Stimulated activated CD8-positive, alpha-beta memory T cell treated with anti-CD3 and anti-CD28 coated beads, Interleukin-12 subunit alpha, Interleukin-12 subunit beta, amount 100 ng/mL, for 24 hours (primary cell): ENCODE measurements at regions not wholly inside any gene's neighbourhood (a gene's known extent, or its start where the extent isn't known, plus 50 kb on each side); places are given as distances from the start of the nearest gene placed in this dataset.

Experiments used
- DNase-seq: peaks from one replicate; pipeline ENCODE4 v3.0.0-alpha.2; 2020; ENCODE audit errors: extremely low read depth

DNA sequence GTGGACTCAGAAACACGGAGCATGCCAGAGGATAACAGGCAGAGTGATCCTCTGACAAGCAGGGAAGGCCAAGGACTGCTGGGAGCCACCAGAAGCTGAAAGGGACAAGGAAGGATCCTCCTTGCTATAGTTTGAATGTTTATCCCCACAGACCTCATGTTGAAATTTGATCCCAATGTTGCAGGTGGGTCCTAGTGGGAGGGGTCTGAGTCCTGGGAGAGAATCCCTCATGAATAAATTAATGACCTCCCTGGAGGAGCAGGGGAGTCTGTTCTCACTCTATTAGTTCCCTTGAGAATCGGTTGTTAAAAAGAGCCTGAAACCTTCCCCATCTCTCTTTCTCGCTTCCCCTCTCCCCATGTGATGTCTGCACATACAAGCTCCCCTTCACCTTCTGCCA lies 124.4 kb downstream of the FBXO15 start:
- no peak for DNase-seq

GRCh38 chr18:74019864-74020263 lies 127.8 kb downstream of the FBXO15 start:
- no peak for DNase-seq

GRCh38 chr18:74013955-74014354 lies 133.7 kb downstream of the FBXO15 start:
- DNase-seq, result no peak

DNA sequence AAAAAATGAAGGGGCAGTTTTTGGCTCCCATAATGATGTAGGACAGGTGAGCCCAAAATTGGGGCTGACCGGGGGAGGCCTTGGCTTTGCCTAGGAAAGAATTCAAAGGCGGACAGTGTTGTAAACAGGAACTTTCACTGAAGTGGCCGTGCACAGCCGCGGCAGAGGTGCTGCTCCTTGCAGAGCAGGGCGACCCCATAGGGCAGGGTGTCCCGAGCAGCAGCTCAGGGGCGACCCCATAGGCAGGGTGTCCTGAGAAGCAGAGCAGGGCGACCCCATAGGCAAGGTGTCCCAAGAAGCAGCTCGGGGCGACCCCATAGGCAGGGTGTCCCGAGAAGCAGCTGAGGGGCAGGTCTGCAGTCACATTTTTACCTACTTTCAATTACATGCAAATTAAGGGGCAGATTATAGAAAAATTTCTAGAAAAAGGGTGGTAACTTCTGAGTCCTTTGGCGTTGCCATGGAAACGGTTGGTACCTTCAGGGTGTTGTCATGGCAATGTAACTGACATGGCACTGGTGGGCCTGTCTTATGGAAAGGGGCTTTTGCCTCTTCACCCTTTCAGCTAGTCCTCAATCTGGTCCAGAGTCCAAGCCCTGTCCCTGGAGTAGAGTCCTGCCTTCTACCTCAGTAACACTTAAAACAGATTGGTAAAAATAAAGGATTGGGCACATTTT lies 134.5 kb downstream of the FBXO15 start:
- no peak for DNase-seq

DNA sequence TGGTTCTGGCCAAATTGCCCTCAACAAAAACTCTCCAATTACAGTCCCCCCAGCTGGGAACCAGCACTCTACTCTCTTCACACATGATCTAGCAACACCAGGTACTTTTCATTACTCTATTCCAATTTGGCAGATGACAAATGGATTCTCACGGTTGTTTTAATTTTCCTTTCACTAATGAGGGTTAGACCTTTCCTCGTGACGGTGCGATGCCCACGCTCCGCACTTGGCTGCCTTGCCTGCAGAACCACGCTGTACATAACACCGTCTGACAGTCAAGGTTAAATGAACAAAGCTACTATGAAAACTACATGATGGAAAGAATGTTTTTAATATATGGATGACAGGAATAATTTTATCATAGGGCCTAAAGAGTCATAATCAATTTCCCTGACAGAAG lies 141.5 kb downstream of the FBXO15 start:
- DNase-seq, result no peak

- no peak for DNase-seq
Observed at GRCh38 chr18:74005320-74006109, 142.1 kb downstream of the FBXO15 start.

DNA sequence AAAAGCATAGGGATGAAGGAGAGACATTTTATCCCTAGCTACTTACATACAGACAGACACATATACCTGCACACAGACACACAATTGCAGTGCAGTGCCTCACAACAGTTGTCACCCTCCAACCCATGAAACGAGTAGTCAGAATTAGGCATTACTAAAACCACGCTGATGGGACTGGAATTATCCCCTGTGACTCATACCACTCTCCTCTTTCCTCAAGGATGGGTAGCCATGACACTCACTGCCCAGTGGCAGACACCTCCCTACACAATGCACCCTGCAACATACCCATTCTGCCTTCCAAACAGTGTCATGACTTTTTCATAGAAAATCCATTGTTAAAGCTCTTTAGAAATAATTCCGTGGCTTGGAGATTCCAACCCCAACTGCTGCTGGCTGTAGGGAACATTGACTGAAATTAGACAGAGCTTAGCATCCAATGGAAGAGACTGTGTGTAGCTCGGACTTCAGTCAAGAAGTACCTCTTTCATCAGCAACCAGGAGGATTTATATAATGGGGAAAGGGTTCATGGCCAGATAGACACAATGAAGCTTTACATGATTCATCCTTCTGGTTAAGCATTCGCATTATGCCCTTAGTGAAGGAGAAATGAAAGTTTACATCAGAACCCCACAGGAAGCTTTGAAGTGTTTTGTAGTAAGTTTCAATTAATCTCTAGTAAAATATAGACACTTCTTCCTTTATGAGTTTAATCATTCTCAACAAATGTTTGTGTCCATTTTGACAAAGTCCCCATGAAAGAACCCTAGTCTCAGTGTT lies 155.2 kb downstream of the FBXO15 start:
- DNase-seq, result no peak

DNA sequence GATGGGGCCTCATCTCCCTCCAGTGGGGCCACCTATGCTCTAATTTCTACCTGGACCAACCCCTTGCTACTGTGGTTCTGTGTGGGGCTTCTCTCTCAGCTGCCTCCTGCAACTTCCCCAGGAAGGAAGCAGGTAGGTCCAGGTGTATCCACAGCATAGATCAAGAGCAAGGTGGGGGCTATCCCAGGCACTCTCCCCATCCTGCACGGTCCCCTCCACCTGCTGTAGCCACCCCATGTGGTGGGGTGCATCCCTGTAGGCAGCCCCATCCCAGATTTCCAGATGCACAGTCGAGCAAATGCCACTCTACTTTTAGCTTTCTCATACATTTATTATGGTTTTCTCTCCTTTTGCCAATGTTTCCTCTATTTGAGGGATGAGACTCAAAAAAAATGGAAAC lies 156.1 kb downstream of the FBXO15 start:
- no peak for DNase-seq

- DNase-seq, result no peak
Observed at GRCh38 chr18:73990258-73990657, 157.4 kb downstream of the FBXO15 start.

- no peak for DNase-seq
Observed at GRCh38 chr18:73987247-73987980, 160.2 kb downstream of the FBXO15 start.

GRCh38 chr18:73986711-73987110 lies 160.9 kb downstream of the FBXO15 start:
- no peak for DNase-seq

DNA sequence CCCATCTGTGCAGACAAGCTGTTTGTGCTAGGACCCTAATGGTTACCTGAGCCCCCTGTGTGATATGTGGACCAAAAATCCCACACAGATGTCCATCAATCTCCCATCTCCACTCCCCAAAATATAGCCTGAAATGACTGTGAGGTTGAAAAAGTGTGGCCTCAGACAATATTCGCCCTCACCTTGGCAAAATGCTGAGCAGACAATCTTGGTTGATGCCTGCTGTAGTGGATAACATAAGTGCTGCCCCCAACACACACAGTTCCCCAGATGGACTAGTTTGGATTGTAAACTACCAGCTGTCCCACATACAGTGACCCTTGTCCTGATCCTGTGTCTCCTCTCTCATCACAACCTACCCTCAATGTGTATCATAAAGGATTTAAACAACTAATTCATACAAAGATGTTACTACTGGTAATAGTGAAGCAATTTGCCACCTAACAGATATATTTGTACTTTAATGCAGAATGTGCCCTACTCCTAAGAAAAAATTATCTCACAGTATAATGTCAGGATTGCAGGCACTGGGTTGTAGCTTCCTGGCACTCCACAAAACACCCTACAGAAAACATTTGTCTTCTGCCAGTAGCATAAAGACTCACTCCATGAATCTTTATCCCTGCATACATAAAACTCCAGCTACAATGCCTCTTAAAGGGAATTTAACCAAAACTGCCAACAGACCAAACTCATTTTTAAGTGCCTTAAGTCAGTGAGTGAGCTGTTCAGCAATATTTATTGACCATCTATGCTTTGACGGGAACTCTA lies 161.6 kb downstream of the FBXO15 start:
- no peak for DNase-seq

DNA sequence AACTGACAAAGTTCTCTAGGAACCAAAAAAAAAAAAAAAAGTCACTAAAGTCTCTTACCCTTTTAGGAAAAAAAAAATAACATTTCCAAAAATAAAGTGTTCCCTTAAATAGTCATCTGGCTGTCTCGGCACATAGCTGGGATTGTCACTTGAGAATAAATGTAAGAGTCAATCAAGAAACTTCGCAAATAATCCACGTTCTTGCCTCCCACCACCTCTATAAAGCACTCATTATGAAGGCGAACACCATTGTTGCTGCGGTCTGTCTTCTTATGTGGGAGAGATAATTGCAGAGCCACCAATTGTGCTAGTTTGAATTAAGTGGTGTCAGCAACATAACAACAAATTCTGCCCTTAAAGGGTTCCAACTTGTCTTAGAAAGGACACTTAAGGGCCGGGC lies 163.7 kb downstream of the FBXO15 start:
- DNase-seq, result no peak

DNA sequence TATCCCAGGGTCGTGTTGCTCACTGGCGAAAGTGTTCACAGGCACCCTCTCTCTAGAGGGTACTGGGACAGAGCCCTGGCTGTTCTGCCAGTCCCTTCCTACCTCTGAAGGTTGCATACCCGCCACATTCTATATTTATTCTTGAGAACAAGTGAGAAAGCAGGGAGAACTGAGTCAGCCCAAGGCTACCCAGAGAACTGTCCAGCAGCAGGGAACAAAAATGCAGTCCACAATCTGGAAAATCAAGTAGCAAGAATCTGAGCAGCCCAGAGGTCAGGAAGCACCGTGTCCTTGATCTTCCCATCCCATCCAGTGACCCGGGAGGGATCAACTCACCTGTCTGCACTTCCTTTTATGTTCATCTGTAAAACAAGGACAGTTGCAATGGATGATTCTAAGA lies 164.1 kb downstream of the FBXO15 start:
- no peak for DNase-seq

GRCh38 chr18:73981796-73982195 lies 165.8 kb downstream of the FBXO15 start:
- DNase-seq, result no peak

DNA sequence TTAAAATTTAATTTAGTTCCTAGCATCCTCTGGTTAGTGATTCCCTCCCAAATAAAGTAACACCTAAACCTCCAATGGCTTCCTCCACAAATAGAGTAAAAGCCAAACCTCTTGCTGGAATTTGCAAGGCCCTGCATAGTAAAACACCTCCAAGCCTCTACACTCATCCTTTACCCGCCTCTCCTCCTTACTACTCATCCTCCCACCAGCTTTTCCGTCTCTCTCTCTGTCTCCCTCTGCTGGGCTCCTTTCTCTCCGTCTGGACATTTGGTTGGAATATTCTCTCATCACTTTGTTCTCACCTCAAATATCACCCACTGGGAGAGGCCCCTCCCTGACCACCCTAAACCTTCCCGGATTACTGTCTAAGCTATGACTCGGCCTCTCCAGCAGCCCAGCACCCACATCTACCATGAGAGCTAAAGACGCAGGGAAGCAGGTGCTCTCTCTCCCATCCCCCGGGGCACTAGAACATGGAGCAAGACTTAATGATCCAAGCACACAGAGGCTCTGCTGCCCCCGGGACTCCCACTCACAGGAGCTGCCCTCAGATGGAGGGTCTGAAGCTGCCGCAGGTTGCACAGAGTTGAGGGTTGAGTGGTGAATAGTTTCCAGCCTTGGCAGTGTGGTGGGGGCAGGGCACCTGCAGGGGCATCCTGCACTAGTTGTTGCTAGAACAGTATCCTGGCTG lies 167.2 kb downstream of the FBXO15 start:
- DNase-seq, result no peak

DNA sequence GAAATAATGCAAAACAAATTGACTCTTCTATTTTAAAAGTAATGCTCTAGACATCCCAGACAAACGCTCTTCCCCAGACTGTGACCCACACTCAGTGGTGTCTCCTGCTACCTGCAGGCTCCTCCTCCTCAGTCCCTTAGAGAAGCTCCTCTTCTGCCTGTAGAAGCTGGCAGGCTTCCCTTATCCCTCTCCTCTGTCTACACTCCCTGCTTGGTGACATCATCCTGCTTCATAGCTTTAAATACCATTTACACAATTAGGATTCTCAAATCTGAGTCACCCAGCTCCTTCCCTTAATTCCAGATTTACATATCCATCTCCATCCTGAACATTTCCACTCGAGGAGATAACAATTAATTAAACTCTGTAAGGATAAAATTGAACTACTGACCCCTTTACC lies 167.9 kb downstream of the FBXO15 start:
- DNase-seq, result no peak

DNA sequence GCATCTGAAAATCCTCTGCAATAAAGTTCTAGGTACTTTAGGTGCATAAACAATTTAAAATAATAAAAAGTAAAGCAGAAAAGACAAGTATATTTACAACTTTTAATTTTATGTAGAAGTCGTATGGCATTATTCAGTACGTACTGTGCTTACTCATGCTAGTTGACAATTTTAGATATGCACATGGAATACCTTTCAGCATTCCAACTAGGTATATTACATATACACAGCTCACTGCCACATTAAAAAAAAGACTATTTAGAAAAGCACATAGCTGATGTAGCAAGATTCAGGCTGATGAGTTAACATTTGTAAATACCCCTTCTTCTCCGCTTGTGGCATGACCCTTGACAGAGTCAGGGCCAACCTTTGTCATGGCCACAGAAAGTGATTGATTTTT lies 171.2 kb downstream of the FBXO15 start:
- no peak for DNase-seq

DNA sequence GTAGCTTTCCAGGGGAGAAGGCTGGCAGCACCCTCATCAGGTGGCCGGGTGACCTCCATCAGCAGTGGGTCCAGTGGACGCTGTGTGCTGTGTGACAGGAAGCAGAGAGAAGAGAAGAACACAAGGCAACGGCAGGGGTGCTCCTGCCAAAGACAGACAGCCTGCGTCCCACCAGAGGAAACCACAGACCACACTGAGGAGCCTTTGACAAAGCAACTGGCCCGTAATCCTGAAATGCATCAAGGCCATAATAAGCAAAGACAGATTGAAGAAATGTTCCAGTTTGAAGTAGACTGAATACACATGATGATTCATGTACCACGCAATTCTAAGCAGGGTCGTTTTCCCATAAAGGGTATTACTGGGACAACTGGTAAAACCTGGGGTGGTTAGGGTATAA lies 172.4 kb downstream of the FBXO15 start:
- DNase-seq, result no peak

- DNase-seq, result no peak
Observed at GRCh38 chr18:73973972-73974371, 173.7 kb downstream of the FBXO15 start.

GRCh38 chr18:73966954-73967353 lies 180.7 kb downstream of the FBXO15 start:
- DNase-seq, result no peak
